GM18868 (cell line): ENCODE measurements at regions not wholly inside any gene's neighbourhood (a gene's known extent, or its start where the extent isn't known, plus 50 kb on each side); places are given as distances from the start of the nearest gene placed in this dataset.

Source experiments
- ATAC-seq: cut with Tn5 transposase; IDR thresholded peaks from one replicate; pipeline ENCODE4 v1.9.1; 2021; ENCODE audit warnings: mild to moderate bottlenecking, moderate library complexity; ENCODE audit not compliant: unreplicated experiment

DNA sequence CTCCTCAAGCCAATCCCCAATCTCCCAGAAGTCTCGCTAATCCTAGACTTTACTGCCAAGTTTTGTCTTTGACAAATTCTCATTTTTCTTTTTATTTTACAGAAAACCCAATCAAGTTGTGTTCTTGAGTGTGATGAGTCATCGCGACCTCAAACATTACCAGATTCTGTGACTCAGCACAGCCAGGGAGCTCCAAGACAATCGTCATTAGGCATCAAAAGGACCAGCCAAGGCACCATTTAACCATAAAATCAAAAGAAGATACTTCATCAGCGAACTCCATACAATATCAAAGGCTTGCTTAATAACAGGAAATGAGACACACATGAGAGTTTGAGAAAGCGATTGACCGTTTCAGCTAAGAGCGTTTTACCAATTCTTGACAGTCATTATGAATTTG is 146.2 kb upstream of the AGAP1 start:
- no peak for ATAC-seq

GRCh38 chr2:235348329-235348728 is 145.5 kb upstream of the AGAP1 start:
- no peak for ATAC-seq

DNA sequence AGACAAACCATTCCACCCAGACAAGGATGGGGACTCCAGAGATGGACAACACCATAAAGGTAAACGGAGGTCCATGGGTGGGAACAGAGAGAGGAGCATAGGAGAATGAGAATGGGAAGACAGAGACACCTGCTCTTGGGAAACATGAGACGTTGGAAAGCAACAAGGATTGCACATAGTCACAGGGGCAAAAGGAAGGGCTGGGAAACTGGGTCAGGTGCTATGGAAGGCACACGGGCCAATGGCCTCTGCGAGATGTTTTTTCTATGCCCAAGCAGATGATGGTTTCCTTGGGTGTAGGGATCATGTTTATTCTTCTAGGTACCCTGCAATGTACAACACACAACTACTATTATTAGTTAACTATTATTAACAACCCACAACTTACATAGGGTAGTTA is 143.6 kb upstream of the AGAP1 start:
- no peak for ATAC-seq

- no peak for ATAC-seq
These were observed 141.3 kb upstream of the AGAP1 start for GRCh38 chr2:235352541-235352940.

- no peak for ATAC-seq
These were observed 136.0 kb upstream of the AGAP1 start for GRCh38 chr2:235357881-235358280.

DNA sequence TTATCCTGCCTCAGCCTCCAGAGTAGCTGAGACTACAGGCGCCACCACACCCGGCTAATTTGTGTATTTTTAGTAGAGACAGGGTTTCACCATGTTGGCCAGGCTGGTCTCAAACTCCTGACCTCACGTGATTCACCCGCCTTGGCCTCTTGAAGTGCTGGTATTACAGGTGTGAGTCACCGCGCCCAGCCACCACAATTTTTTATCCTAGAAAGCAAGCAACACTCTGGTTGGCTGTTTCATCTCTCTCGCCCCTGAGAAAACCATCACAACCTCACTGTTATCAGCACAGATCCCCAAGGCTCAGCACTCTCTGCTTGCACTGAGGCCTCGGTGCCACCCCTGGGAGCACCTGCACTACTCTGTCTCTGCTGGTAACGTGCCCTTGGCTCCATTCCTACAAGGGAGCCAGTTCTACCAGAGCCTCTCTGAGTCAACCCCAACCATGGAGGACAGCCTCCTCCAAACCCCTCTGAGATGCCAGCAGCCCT is 134.8 kb upstream of the AGAP1 start:
- ATAC-seq, result no peak

DNA sequence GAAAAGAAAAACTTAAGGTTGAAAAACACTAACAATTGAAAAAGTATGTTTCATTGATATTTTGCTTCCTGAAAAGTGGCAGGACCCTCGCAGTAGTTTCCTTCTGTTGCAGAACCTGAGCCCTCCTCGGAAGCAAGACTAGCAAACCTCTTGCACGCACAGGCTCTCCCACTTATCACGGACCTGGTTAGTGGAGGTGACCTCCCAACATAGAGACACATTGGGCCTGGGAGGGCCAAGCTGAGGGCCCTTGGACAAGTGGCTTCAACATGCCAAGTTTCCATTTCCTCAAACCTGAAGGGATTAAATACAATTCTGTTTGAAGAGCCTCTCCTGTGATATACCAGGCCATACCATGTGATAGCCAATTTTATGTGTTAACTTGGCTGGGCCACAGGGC is 133.4 kb upstream of the AGAP1 start:
- no peak for ATAC-seq

- no peak for ATAC-seq
These were observed 128.1 kb upstream of the AGAP1 start for GRCh38 chr2:235365743-235366142.

GRCh38 chr2:235366390-235366789 is 127.5 kb upstream of the AGAP1 start:
- ATAC-seq, result no peak

GRCh38 chr2:235366807-235367206 is 127.0 kb upstream of the AGAP1 start:
- ATAC-seq, result no peak

GRCh38 chr2:235371018-235371417 is 122.8 kb upstream of the AGAP1 start:
- ATAC-seq, result no peak

DNA sequence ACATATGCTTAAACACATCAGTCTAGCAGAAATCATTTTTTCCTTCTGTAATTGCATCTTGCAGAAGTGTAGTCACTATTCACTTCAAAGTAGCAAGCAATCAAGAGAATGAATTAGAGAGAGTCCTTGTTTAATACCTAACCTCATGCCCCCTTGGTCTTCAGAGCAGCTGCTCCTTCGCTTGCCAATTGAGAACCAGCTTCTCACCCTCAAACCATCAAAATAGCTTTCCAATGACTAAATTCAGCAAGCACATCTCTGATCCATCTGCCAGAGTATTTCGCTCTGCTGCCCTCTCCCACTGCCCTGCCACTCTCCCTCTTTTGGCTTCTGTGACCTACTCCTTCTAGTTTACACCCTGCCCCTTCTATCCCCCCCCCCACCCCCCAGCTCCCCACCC is 120.7 kb upstream of the AGAP1 start:
- ATAC-seq, result no peak

- no peak for ATAC-seq
These were observed 116.7 kb upstream of the AGAP1 start for GRCh38 chr2:235377176-235377575.

GRCh38 chr2:235378246-235378645 is 115.6 kb upstream of the AGAP1 start:
- no peak for ATAC-seq

DNA sequence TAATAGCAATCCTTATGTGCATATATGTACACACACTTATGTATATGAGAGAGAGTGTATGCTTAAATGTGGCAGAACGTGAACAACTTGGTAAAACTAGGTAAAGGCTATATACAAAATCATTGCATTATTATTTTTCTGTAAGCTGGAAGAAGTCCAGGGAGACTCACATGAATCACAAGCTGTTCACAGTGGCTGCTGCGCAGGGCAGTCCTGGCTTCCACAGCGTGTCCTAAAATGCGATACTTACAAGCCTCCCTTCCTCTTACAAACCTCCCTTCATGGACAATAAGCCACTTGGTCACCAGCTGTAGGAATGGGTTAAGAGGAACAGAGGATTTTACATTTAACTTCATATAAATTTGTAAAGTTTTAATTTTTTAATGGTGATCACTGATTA is 114.9 kb upstream of the AGAP1 start:
- ATAC-seq, result no peak

DNA sequence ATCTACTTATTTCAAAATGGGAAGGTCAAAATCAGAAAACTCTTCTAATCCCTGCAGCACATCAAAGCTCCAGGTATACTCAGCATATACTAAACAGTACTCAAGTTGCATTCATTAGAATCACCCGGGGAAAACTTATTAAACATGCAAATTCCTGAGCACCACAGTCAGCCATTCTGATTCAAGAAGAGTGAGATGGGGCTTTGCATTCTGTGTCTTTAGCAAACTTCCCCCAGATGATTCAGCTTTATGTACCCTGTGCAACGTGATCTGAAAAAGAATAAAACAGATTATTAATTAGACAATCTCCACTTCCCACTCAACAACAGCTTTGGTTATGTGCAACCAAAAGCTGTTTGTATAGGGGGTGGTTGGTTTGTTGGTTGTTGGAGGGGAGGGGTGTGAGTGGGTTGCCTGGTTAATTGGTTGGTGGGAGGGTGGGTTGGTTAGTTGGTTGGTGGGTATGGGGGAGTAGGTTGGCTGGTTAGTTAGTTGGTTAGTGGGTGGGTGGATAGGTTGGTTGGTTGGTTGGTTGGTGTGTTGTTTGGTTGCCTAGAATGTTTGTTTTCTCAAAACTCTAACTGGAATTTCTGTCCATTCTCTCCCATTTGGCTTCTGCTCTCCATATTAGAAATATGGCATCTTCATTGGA is 112.5 kb upstream of the AGAP1 start:
- ATAC-seq, result no peak

DNA sequence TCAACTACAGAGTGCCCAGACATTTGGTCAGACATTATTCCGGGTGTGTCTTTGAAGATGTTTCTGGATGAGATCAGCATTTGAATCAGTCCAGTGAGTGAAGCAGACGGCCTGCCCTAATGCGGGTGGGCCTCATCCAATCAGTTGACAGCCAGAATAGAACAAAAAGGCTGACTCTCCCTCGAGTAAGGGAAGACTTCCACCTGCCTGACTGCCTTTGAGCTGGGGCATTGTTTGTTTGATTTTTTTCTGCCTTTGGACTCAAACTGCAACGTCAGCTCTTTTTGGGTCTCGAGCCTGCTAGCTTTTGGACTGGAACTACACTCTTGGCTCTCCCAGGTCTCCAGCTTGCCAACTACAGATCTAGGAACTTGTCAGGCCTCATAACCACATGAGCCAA is 111.7 kb upstream of the AGAP1 start:
- no peak for ATAC-seq

DNA sequence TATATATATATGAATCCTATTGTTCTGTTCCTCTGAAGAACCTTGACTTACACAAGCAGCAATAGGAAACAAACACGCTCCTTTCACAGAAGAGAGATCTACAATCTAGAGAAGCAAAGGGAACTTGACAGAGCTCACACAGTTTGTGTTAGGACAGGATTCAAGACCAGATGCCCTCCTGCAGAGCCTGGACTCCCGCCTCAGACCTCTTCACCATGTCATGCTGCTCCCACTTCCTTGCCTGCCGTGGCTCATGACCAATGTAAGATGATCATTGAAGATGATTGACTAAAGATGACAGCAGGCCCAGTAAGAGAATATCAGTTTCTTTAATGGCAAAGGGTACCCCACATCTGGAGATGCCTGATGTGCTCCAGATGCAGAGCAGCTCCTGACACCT is 111.2 kb upstream of the AGAP1 start:
- ATAC-seq, result no peak

- ATAC-seq, result no peak
These were observed 110.5 kb upstream of the AGAP1 start for GRCh38 chr2:235383272-235383843.

GRCh38 chr2:235384624-235385023 is 109.2 kb upstream of the AGAP1 start:
- ATAC-seq, result no peak

DNA sequence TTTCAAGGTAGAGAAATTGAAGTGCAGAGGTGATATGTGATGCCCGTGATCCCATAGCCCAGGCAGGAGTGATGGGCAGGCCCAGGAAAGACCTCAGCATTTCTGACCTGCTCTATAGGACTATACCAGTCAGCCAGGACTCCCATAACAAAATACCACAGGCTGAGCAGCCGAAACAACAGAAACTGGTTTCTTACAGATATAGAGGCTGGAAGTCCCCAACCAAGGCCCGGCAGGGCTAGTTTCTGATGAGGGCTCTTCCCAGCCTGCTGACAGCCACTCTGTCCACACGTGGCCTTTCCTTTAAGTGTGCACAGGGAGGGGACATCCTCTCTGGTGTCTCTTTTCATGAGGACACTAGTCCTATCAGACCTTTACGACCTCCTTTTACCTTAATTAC is 104.2 kb upstream of the AGAP1 start:
- no peak for ATAC-seq

GRCh38 chr2:235390108-235390815 is 103.6 kb upstream of the AGAP1 start:
- no peak for ATAC-seq
